NCI-H2196 treated with DMSO at 0.1 percent for 48 hours (cell line): ENCODE measurements at regions not wholly inside any gene's neighbourhood (a gene's known extent, or its start where the extent isn't known, plus 50 kb on each side); places are given as distances from the start of the nearest gene placed in this dataset.
"Not testable (repeated sequence)": the region's sequence is repeated elsewhere in the genome, so short reads cannot be mapped to it uniquely, and the experiment has no call there.

Experiments
- DNase-seq: peaks from one replicate; lab custom pipeline; 2025; ENCODE audit not compliant: unreplicated experiment; lab: John Stamatoyannopoulos, UW

DNA sequence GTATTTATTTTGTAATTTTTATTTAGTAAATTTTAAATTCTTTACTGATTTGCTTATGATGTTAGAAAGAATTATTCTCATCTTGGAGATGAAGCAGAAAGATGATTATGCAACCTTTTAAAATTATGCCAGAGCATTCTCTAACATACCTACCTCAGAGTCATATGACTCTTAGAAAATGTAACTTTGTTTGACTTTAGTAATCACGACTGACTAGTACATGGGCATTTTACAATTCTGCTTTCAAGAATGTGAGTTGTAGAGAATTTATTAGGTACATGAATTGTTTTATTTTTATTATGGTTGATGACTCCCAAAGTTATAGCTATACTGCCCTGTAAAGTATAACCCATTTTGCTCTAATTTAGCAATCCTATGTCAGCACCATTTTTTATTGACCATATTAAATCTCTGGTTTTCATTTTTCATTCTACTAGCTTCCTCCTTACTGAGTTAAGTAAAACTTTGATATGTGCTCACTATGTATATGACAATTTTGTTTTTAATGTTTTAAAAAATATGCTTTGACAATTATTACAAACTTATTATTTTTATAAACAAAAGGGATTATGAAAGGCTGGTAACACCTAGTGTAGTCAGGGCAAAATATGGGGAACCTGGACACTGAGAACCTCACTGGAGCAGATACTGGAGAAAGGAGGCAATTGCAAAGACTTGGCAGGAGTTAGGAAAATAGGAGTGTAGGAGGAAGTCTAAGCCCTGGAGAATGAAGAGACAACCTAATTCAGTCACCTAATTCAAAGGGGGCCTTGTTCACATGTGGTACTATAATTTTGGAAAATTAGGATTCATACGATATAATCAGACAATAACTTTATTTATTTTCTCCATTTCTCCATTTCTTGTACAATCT lies 249.7 kb upstream of the DAB2 start:
- DNase-seq, result no peak

GRCh38 chr5:39671561-39671961 lies 246.8 kb upstream of the DAB2 start:
- DNase-seq, result no peak

DNA sequence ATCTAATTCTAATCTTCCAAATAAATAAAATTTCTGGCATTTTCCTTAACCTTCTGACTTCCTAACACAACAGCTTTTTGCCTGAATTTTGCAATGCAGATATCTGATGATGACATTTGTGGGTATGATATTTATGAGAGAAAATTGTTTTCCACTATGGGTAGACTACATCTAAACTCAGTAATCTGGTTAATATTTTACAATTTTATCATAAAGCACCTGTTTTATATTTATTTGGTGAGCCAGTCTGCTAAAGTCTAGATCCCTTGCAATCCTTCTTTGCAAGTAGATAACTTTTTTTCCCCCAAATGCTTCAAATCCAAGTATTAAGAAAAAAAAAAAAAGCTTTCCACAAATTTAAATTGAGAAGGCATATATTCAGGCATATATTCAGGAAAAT lies 246.2 kb upstream of the DAB2 start:
- no peak for DNase-seq

GRCh38 chr5:39670391-39670790 lies 245.6 kb upstream of the DAB2 start:
- no peak for DNase-seq

GRCh38 chr5:39668980-39669379 lies 244.2 kb upstream of the DAB2 start:
- no peak for DNase-seq

- no peak for DNase-seq
Observed at GRCh38 chr5:39665328-39665727, 240.5 kb upstream of the DAB2 start.

GRCh38 chr5:39662945-39663344 lies 238.2 kb upstream of the DAB2 start:
- no peak for DNase-seq

DNA sequence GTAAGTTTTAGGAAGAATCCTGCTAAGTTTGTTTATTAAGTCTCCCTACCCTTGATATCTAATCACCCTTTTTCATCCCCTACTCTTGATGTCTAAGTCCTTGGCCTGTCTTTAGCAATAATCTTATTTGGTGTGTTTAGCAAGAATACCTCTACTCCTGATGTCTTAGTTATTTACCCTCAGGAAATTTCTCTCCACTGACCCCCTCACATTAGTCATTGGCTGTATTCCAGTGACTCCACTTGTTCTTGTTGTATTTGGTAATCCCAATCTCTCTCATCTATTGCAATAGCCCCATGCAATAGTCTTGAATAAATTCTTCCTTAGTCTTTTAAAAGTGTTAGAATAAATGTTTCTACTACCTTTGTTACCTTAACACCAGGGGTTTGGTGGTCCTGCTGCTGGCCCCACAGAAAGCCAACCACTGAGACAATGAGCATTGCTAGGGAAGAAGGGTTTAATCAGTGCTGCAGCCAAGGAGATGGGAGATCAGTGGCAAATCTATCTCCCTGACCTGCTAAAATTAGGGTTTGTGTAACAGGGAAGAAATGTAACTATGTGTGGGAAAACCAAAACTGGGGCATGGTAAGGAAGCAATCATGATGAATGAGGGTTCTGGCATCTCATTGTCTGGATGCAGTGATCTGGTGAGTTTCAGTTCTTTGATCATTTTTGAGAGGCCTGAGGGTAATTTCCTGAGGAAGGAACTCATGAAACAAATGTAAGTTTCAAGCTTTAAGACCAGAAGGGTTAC lies 236.4 kb upstream of the DAB2 start:
- no peak for DNase-seq

DNA sequence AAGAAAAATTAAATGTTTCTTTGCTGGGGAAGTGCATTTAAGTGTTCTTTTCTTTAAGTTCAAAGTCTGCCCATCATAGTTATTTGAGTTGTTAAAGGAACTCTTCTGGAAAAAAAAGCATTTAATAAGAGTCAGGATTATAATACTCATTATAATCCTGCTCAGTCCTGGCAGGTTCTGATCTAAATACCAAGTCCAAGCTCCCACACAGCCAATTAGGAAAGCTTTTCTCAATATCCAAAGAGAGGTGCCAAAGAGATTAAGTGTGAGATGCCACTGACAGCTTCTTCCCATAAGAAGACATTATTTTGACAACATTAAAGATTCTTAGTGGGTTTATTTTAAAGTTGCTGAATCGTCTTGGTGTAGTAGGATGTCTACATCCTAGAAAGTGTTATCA lies 235.2 kb upstream of the DAB2 start:
- DNase-seq, result no peak

GRCh38 chr5:39658866-39659265 lies 234.1 kb upstream of the DAB2 start:
- DNase-seq, result no peak

DNA sequence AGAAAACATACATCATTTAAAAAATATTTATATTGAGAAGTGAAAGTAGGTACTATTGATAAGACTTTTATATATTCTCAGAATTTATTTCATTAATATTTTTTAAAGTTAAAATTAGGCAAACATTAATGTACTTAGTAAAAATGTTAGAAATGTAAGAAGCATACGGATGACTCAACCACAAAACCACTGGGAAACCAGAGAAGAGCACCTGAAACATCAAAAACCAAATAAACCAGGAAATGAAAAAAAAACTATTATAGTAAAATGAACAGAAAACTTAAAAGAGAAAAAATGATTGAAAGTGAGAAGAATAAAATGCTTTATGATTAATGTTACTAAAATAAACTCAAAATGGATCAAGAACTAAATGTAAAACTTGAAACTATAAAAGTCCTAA lies 233.2 kb upstream of the DAB2 start:
- DNase-seq, result no peak

GRCh38 chr5:39656600-39656999 lies 231.8 kb upstream of the DAB2 start:
- DNase-seq, result no peak

- no peak for DNase-seq
Observed at GRCh38 chr5:39654715-39655114, 229.9 kb upstream of the DAB2 start.

GRCh38 chr5:39652481-39652880 lies 227.7 kb upstream of the DAB2 start:
- not testable (repeated sequence) for DNase-seq

DNA sequence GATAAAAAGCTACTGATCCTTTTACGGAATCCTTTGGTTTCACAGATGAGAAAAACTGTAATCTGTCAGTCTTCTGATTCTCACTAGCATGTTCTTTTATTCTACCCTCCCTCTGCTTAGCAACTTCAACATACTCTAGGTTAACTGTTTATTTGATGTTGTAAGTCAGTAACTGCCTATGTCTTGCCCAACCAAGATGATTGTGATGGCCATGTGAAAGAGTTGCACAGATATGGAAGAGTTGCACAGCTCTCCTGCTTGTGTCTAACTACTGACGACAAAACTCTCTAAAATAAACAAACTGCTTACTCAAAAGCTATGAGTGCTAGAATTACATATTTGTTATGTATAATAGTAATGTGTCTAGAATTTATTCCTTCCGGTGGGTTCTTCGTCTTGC lies 227.3 kb upstream of the DAB2 start:
- DNase-seq, result no peak

GRCh38 chr5:39650008-39650762 lies 225.4 kb upstream of the DAB2 start:
- DNase-seq, result no peak

- DNase-seq, result no peak
Observed at GRCh38 chr5:39648848-39649227, 224.1 kb upstream of the DAB2 start.

DNA sequence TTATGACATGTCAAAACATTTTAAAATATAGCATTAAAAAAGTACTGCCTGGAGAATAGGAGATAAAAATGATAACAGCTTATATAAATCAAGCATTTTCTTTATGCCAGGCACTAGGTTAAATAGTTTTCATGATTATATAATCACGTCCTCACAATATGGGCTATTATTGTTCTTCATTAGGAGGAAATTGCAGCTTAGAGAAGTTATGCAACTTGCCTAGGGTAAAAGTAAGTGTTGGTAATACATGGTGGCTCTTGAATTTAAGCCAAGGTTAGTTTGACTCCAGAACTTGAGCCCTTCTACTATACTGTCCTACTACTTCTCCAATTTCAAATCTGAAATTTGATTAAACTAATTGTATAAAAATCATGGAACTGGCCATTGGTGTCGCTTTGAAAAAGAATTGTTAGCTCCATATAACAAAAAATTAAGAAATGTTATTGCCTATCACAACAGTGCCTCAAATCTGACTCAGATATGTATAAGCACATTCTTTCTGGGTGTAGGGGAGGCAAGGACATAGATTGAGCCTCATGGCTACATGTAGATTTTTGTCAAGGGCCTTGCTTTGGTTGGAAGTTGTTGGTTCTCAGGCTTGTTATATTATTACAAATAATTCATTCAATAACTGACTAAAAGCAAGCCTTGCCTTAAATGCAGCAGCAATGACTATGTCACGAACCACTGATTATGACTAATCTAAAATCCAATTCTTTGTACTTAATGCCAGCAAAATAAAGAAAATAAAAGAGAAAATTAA lies 223.5 kb upstream of the DAB2 start:
- no peak for DNase-seq

- no peak for DNase-seq
Observed at GRCh38 chr5:39640552-39640951, 215.8 kb upstream of the DAB2 start.

- DNase-seq, result no peak
Observed at GRCh38 chr5:39639618-39640089, 214.9 kb upstream of the DAB2 start.

- DNase-seq, result no peak
Observed at GRCh38 chr5:39638813-39639212, 214.0 kb upstream of the DAB2 start.
